GM19240 (cell line): ENCODE measurements at regions not wholly inside any gene's neighbourhood (a gene's known extent, or its start where the extent isn't known, plus 50 kb on each side); places are given as distances from the start of the nearest gene placed in this dataset.

ENCODE experiments used
- DNase-seq: peaks from one replicate; pipeline ENCODE4 v3.0.0; 2011; ENCODE audit warnings: low spot score; ENCODE audit not compliant: insufficient read length

- DNase-seq = no peak
Observed at GRCh38 chr11:80188076-80188627, 747.3 kb upstream of the TENM4 start.

GRCh38 chr11:80186692-80187091, 745.9 kb upstream of the TENM4 start:
- DNase-seq = no peak

GRCh38 chr11:80182901-80183300, 742.1 kb upstream of the TENM4 start:
- no peak for DNase-seq

- DNase-seq = no peak
Observed at GRCh38 chr11:80173371-80174136, 732.7 kb upstream of the TENM4 start.

- no peak for DNase-seq
Observed at GRCh38 chr11:80168796-80169195, 728.0 kb upstream of the TENM4 start.

GRCh38 chr11:80167766-80168165, 726.9 kb upstream of the TENM4 start:
- no peak for DNase-seq

GRCh38 chr11:80165744-80166143, 724.9 kb upstream of the TENM4 start:
- DNase-seq = no peak

GRCh38 chr11:80163441-80163840, 722.6 kb upstream of the TENM4 start:
- no peak for DNase-seq

- no peak for DNase-seq
Observed at GRCh38 chr11:80163011-80163410, 722.2 kb upstream of the TENM4 start.

- DNase-seq = no peak
Observed at GRCh38 chr11:80162387-80162786, 721.6 kb upstream of the TENM4 start.

GRCh38 chr11:80157447-80157846, 716.6 kb upstream of the TENM4 start:
- DNase-seq = no peak

GRCh38 chr11:80156062-80156461, 715.2 kb upstream of the TENM4 start:
- no peak for DNase-seq

GRCh38 chr11:80155412-80156017, 714.7 kb upstream of the TENM4 start:
- no peak for DNase-seq

- no peak for DNase-seq
Observed at GRCh38 chr11:80146232-80146631, 705.4 kb upstream of the TENM4 start.

GRCh38 chr11:80144897-80145594, 704.2 kb upstream of the TENM4 start:
- DNase-seq = no peak

GRCh38 chr11:80136991-80137390, 696.2 kb upstream of the TENM4 start:
- DNase-seq = no peak

GRCh38 chr11:80129396-80129795, 688.6 kb upstream of the TENM4 start:
- no peak for DNase-seq

- no peak for DNase-seq
Observed at GRCh38 chr11:80122211-80122610, 681.4 kb upstream of the TENM4 start.

- no peak for DNase-seq
Observed at GRCh38 chr11:80118073-80118472, 677.2 kb upstream of the TENM4 start.

- DNase-seq = no peak
Observed at GRCh38 chr11:80116796-80117195, 676.0 kb upstream of the TENM4 start.

- no peak for DNase-seq
Observed at GRCh38 chr11:80109652-80110051, 668.8 kb upstream of the TENM4 start.

GRCh38 chr11:80109031-80109430, 668.2 kb upstream of the TENM4 start:
- DNase-seq = no peak
